ENCODE measurements at regions not wholly inside any gene's neighbourhood (a gene's known extent, or its start where the extent isn't known, plus 50 kb on each side); places are given as distances from the start of the nearest gene placed in this dataset.

DNA sequence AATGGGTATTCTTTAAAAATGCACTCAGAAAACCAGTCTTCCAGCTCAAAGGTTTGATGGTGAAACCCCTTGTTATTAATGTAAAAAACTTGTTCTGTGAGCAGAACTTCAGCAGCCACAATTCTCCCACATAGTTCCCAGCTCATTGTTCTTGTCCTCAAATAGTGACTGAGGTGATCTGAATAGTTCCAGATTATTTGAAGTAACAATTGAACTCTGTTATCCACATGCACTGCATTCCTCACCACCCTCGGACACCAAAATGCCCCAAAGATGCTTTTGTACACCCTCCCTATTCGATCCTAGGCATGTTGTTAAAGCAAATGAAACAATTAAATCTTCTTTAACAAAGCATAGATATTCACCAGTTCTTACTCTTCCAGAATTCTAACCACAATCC lies 2186.8 kb upstream of the CELF4 start:
- no peak overlapping the region for H3K4me3 ChIP-seq (ENCODE audit: low read depth, low read length)

GRCh38 chr18:39751921-39752320 lies 2186.3 kb upstream of the CELF4 start:
- H3K4me3 ChIP-seq (ENCODE audit: low read depth, low read length): no peak overlapping the region

- no peak overlapping the region for H3K4me3 ChIP-seq (ENCODE audit: low read depth, low read length)
Measured at GRCh38 chr18:39751161-39751560, 2185.6 kb upstream of the CELF4 start.

- H3K4me3 ChIP-seq (ENCODE audit: low read depth, low read length): no peak overlapping the region
Measured at GRCh38 chr18:39749154-39749553, 2183.6 kb upstream of the CELF4 start.

GRCh38 chr18:39748727-39749126 lies 2183.1 kb upstream of the CELF4 start:
- H3K4me3 ChIP-seq (ENCODE audit: low read depth, low read length): no peak overlapping the region

DNA sequence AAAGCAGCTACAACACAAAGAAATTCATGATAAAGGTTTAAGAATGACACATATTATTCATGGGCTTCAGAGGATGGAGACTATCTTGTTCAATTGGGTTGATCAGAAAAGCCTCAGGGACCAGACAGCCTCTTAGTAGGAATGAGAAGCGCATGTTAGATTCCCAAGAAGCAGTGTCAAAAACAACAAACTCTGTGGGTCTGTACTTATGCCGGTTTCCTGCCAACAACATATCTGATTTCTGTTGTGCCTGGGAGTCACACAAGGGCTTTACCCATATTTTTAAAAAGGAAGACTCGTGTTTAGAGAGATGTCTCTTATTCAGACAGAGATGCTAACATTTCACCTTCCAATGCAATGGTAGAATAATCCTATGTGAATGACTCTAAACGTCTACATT lies 2180.6 kb upstream of the CELF4 start:
- H3K4me3 ChIP-seq (ENCODE audit: low read depth, low read length): no peak overlapping the region

GRCh38 chr18:39743463-39743862 lies 2177.9 kb upstream of the CELF4 start:
- H3K4me3 ChIP-seq (ENCODE audit: low read depth, low read length): no peak overlapping the region

DNA sequence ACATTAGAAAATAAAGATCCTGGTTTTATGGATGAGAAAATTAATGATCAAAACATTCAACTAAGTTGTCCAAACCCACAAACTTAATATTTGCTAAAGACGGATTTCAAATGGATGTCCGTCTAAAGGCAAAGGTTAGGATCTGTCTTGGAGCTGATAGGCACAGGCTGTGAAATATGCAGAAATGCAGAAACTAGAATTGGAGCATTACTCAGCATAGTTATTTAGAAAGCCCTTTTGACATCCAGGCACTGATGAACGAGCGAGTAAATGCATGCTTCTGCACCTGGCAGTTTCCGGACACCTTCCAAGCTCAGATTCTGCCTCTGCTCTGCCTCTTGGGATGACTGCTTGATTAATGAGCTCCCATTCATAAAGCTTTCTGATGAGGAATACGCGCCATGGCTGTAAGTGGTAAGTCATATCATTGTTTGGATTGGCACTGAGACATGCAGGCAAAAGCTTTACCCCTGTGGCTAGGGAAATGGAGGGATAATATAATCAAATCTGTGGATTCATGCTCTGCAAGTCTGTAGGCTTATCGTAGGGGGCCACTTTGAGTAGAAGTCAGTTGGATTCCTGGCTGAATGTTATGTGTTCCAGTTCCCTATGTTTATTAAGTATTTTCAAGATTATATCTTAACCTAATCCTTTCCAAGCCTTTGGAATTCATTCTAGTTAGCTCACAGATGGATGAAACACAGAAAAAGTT lies 2176.3 kb upstream of the CELF4 start:
- no peak overlapping the region for H3K4me3 ChIP-seq (ENCODE audit: low read depth, low read length)

GRCh38 chr18:39737869-39738268 lies 2172.3 kb upstream of the CELF4 start:
- no peak overlapping the region for H3K4me3 ChIP-seq (ENCODE audit: low read depth, low read length)

- no peak overlapping the region for H3K4me3 ChIP-seq (ENCODE audit: low read depth, low read length)
Measured at GRCh38 chr18:39732918-39733317, 2167.3 kb upstream of the CELF4 start.

DNA sequence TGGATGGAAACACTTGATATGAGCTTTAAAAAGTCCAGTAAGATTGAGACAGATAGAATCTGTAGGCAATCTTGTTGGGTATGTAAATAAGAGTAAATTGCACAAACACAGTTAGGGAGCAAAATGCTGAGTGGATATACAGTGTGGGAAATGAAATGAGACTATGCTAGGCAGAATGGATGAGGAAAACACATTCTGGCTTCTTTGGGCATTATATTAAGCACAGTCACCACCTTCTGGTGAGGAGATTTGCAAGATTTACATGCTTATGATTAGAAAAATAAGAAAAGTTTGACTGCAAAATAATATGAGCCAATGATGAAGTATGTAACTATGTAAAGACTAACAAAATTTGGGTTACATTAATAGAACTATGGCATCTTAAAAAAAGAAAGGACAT lies 2165.0 kb upstream of the CELF4 start:
- H3K4me3 ChIP-seq (ENCODE audit: low read depth, low read length): no peak overlapping the region

DNA sequence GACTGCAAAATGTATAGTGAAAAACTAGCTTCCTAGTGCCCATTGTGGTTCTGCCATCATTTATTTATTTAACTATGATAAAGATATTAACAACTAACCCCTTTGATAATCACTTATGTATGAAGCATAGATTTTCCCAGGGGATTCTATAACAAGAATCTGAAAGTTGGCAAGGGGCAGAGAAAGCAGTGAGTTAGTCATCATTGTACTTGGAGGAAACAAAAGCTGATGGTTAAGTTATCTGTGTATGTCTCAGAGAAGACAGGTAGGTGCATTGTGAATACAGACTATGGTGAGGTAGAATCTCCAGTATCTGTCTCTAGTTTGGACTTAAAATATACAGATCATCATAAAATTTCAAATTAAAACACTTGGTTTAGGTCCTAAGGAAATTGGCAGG lies 2159.1 kb upstream of the CELF4 start:
- no peak overlapping the region for H3K4me3 ChIP-seq (ENCODE audit: low read depth, low read length)

- no peak overlapping the region for H3K4me3 ChIP-seq (ENCODE audit: low read depth, low read length)
Measured at GRCh38 chr18:39721712-39722111, 2156.1 kb upstream of the CELF4 start.

DNA sequence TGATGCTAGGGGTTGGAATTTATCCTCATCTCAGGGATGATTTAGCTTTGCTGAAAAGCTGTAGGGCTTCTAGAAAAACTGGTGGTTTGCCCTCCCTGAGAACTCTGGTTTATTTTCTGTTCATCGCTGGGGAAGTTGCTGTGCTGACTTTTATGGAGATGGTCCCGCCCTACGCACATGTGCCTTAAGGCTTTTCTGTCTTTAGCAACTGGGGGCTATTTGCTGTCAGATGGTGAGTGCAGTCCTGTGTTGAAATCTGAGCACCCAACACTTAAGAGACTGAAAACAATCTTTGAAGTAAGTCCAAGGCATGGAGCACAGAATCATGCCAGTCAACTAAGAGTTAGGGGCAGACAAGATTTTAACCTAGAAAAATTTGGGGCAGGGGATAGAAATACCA lies 2148.4 kb upstream of the CELF4 start:
- no peak overlapping the region for H3K4me3 ChIP-seq (ENCODE audit: low read depth, low read length)

- H3K4me3 ChIP-seq (ENCODE audit: low read depth, low read length): no peak overlapping the region
Measured at GRCh38 chr18:39711701-39712100, 2146.1 kb upstream of the CELF4 start.

DNA sequence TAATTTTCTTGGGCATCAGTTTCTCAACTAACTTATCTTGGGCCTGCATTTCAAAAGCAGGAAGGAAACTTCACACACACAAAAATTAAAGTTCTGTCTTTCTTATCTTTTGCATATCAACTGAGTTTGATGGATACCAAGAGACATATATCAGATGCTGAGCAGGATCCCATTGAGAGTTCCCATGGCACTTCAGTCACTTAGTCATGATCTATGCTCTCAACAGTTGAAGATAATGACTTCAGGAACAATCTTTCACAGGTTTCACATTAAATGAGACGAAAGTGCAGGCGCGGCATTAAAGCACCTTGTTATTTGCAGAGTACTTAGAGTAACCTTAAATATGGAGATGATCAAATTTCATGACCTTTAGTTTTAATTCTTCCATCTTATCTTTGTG lies 2139.8 kb upstream of the CELF4 start:
- no peak overlapping the region for H3K4me3 ChIP-seq (ENCODE audit: low read depth, low read length)

DNA sequence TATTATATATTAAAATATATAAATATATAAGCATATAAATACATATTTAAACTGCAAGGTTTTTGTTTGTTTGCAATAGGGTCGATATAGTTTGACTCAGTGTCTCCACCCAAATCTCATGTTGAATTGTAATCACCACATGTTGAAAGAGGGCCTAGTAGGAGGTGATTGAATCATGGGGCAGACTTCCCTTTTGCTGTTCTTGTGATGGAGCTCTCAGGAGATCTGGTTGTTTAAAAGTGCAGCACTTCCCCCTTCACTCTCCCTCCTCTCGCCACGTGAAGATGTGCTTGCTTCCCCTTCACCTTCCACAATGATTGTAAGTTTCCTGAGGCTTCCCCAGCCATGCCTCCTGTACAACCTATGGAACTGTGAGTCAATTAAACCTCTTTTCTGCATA lies 2137.3 kb upstream of the CELF4 start:
- H3K4me3 ChIP-seq (ENCODE audit: low read depth, low read length): no peak overlapping the region

GRCh38 chr18:39701839-39702238 lies 2136.2 kb upstream of the CELF4 start:
- no peak overlapping the region for H3K4me3 ChIP-seq (ENCODE audit: low read depth, low read length)

- H3K4me3 ChIP-seq (ENCODE audit: low read depth, low read length): no peak overlapping the region
Measured at GRCh38 chr18:39701055-39701783, 2135.6 kb upstream of the CELF4 start.

DNA sequence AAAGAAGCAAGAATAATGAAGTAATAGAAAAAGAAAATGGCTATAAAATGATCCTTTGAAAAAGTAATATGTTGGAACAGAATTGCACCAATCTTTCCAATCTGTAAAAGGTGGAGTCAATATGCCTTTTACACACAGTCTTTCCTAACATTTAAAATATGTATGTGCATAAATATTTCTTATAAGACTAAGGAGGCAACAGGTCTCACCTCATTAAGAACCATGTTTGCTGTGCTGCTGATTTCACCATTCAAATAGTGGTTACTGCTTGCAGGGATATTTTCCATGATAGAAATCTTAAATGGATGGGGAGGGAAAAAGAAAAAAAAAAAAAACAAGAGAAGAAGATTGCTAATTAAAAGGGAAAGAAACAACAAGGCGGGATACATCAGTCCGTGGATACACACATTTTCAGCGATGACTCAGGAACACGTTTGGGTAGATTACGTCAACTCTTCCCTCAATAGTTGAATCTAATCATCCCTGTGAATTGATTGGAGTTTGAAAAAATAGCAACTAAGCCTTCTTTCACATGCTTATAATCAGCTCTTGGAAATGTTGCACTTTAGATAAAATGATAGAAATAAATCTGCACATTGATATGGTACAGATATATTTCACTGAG lies 2133.9 kb upstream of the CELF4 start:
- H3K4me3 ChIP-seq (ENCODE audit: low read depth, low read length): no peak overlapping the region

GRCh38 chr18:39698436-39698835 lies 2132.8 kb upstream of the CELF4 start:
- H3K4me3 ChIP-seq (ENCODE audit: low read depth, low read length): no peak overlapping the region

DNA sequence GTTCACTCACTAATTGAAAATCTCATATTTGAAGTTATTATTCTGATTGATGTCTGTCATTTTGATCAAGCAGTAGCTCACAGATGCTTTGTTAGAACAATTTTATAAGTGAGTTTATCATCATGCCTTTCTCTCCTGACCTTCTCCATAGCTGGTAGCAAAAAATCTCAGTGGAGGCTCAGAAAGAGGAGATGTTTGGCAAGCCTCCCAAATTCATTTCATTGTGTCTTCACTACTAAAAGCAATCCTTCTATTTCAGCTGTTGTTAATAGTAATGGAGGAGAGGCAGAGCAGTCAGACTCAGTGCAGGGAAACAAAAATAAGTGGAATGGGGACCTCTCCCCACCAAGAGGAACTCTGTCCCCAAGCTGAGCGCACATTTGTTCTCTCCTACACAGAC lies 2127.8 kb upstream of the CELF4 start:
- H3K4me3 ChIP-seq (ENCODE audit: low read depth, low read length): no peak overlapping the region
